IPS-20b (cell line): ENCODE measurements at regions not wholly inside any gene's neighbourhood (a gene's known extent, or its start where the extent isn't known, plus 50 kb on each side); places are given as distances from the start of the nearest gene placed in this dataset.

ENCODE experiments used
- H3K27ac ChIP-seq: one replicate; pipeline ENCODE4 v1.5.1; 2013; ENCODE audit warnings: low read length
- H3K27me3 ChIP-seq: 2 replicates; pipeline ENCODE4 v1.6.1; 2013; ENCODE audit warnings: mild to moderate bottlenecking, low read length, inconsistent platforms; ENCODE audit not compliant: insufficient read depth
- H3K36me3 ChIP-seq: 2 replicates; pipeline ENCODE4 v1.6.1; 2013; ENCODE audit warnings: low read depth, mild to moderate bottlenecking, inconsistent platforms, low read length, moderate library complexity; ENCODE audit not compliant: insufficient read depth
- H3K4me1 ChIP-seq: 2 replicates; pipeline ENCODE4 v1.6.1; 2013; ENCODE audit warnings: mild to moderate bottlenecking, control low read depth, inconsistent platforms, low read length, moderate library complexity; ENCODE audit not compliant: insufficient read depth
- H3K4me3 ChIP-seq: 2 replicates; pipeline ENCODE4 v1.5.1; 2013; ENCODE audit warnings: mild to moderate bottlenecking, low read length, inconsistent platforms
- H3K9ac ChIP-seq: 2 replicates; pipeline ENCODE4 v1.6.1; 2013; ENCODE audit warnings: low read depth, mild to moderate bottlenecking, inconsistent platforms, low read length, moderate library complexity
- H3K9me3 ChIP-seq: 2 replicates; pipeline ENCODE4 v1.6.1; 2013; ENCODE audit warnings: mild to moderate bottlenecking, low read depth, low read length, inconsistent platforms; ENCODE audit not compliant: insufficient read depth

- no peak overlapping the region for H3K27ac ChIP-seq
- H3K4me1 ChIP-seq = no peaks in the 10 kb centered on the region
- H3K27me3 ChIP-seq = no peaks in the 10 kb centered on the region
- H3K4me3 ChIP-seq = no peak overlapping the region
- H3K9ac ChIP-seq = no peak overlapping the region
- no peaks in the 10 kb centered on the region for H3K36me3 ChIP-seq
- no peaks in the 10 kb centered on the region for H3K9me3 ChIP-seq
Measured at GRCh38 chr11:36779791-36780190, 181.8 kb upstream of the RAG2 start.

GRCh38 chr11:36777311-36777710, 179.3 kb upstream of the RAG2 start:
- Histone ChIP-seq H3K9me3 (no peaks in the 10 kb centered on the region), H3K9ac (no peak overlapping the region), H3K36me3 (no peaks in the 10 kb centered on the region), H3K27ac (no peak overlapping the region), H3K27me3 (no peaks in the 10 kb centered on the region), H3K4me3 (no peak overlapping the region), H3K4me1 (no peaks in the 10 kb centered on the region)

DNA sequence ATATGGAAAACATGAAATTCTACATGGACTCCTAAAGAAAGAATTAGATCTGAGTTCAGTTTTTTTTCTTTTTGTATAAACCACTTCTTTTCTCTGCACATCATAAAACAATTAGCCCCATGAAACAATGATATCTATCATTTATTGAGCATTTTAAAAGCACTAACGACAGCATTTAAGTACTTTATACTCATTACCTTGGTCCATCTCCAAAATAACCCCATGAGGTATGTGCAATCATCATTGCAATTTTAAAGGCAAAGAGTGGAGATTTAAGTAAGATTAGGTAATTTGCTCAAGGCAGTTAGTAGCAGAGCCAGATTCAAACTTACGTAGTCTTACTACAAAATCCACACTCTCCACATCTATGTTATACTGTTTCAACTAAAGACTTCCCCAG, 177.7 kb upstream of the RAG2 start:
- H3K27me3 ChIP-seq = no peaks in the 10 kb centered on the region
- H3K4me3 ChIP-seq = no peak overlapping the region
- no peaks in the 10 kb centered on the region for H3K4me1 ChIP-seq
- no peaks in the 10 kb centered on the region for H3K36me3 ChIP-seq
- no peaks in the 10 kb centered on the region for H3K9me3 ChIP-seq
- H3K9ac ChIP-seq = no peak overlapping the region
- H3K27ac ChIP-seq = no peak overlapping the region

- Histone ChIP-seq H3K27ac (no peak overlapping the region), H3K9ac (no peak overlapping the region), H3K4me1 (no peaks in the 10 kb centered on the region), H3K4me3 (no peak overlapping the region), H3K9me3 (no peaks in the 10 kb centered on the region), H3K27me3 (no peaks in the 10 kb centered on the region), H3K36me3 (no peaks in the 10 kb centered on the region)
Measured at GRCh38 chr11:36775130-36775529, 177.1 kb upstream of the RAG2 start.

- Histone ChIP-seq H3K4me3 (no peak overlapping the region), H3K4me1 (no peaks in the 10 kb centered on the region), H3K36me3 (no peaks in the 10 kb centered on the region), H3K27ac (no peak overlapping the region), H3K9me3 (no peaks in the 10 kb centered on the region), H3K9ac (no peak overlapping the region), H3K27me3 (no peaks in the 10 kb centered on the region)
Measured at GRCh38 chr11:36774603-36775002, 176.6 kb upstream of the RAG2 start.

DNA sequence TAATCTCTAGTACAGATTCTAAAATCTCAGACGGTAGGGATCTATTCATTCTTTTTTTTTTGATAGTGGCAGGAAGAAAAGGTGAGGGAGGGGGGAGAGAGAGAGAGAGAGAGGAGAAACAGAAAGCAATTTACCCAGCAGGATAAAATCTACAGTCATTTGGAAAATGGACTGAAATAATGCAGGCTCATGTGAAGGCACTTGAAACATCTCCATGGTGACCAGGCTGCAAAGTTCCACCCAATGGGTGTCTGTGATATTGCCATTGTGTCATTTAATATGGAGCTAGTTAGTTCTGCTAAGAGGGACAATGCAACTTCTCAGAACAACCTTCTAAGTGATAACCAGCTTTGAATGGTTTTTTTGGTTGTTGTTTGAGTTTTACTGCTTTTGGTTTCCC, 165.2 kb upstream of the RAG2 start:
- Histone ChIP-seq H3K9ac (no peak overlapping the region), H3K9me3 (no peaks in the 10 kb centered on the region), H3K27me3 (no peaks in the 10 kb centered on the region), H3K4me1 (no peaks in the 10 kb centered on the region), H3K36me3 (no peaks in the 10 kb centered on the region), H3K27ac (no peak overlapping the region), H3K4me3 (no peak overlapping the region)

DNA sequence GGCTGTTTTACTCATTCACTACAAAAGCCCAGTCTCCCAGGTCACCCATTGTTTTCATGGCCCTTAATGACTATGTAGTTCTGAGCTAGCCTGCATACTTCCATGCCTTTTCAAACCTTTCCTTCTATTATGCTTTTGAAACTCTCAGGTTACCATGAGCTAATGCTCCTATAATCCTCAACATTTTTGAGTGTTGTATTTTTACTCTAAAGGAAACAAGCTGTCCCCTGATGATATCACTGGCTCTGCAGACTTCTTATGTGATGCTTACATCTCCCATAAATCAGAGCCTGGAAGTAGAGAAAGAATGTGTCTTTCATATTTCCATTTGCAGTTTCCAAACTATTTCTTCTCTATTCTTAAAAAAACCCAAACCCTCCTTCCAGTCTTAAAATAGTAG, 159.0 kb upstream of the RAG2 start:
- Histone ChIP-seq H3K36me3 (no peaks in the 10 kb centered on the region), H3K4me1 (no peaks in the 10 kb centered on the region), H3K4me3 (no peak overlapping the region), H3K9ac (no peak overlapping the region), H3K27ac (no peak overlapping the region), H3K27me3 (no peaks in the 10 kb centered on the region), H3K9me3 (no peaks in the 10 kb centered on the region)

DNA sequence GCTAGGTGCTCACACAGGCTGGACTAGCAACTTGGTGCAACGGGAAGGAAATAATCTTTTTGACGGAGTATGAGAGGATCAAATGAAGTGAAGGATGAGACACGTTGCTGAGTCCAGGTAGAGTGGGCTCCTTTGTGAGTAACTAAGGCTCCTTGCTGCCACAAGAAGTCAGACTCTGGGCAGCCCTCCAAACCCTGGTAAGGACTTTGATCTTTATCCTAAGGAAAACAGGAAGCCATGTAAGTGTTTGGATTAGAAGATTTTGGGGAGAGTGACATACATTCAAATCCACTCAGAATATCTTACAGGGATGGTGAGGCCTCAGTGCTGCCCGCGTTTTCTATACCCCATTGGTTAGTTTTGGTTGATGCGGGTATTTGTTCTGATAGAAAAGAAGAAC, 155.9 kb upstream of the RAG2 start:
- no peaks in the 10 kb centered on the region for H3K4me1 ChIP-seq
- H3K27ac ChIP-seq = no peak overlapping the region
- H3K9me3 ChIP-seq = no peaks in the 10 kb centered on the region
- H3K4me3 ChIP-seq = no peak overlapping the region
- H3K27me3 ChIP-seq = no peaks in the 10 kb centered on the region
- no peak overlapping the region for H3K9ac ChIP-seq
- H3K36me3 ChIP-seq = no peaks in the 10 kb centered on the region

- H3K9me3 ChIP-seq = no peaks in the 10 kb centered on the region
- H3K4me1 ChIP-seq = no peaks in the 10 kb centered on the region
- H3K27ac ChIP-seq = no peak overlapping the region
- no peaks in the 10 kb centered on the region for H3K36me3 ChIP-seq
- H3K9ac ChIP-seq = no peak overlapping the region
- H3K4me3 ChIP-seq = no peak overlapping the region
- no peaks in the 10 kb centered on the region for H3K27me3 ChIP-seq
Measured at GRCh38 chr11:36751996-36752395, 154.0 kb upstream of the RAG2 start.

- H3K4me1 ChIP-seq = no peaks in the 10 kb centered on the region
- no peaks in the 10 kb centered on the region for H3K27me3 ChIP-seq
- no peak overlapping the region for H3K27ac ChIP-seq
Measured at GRCh38 chr11:36751335-36751781, 153.3 kb upstream of the RAG2 start.

DNA sequence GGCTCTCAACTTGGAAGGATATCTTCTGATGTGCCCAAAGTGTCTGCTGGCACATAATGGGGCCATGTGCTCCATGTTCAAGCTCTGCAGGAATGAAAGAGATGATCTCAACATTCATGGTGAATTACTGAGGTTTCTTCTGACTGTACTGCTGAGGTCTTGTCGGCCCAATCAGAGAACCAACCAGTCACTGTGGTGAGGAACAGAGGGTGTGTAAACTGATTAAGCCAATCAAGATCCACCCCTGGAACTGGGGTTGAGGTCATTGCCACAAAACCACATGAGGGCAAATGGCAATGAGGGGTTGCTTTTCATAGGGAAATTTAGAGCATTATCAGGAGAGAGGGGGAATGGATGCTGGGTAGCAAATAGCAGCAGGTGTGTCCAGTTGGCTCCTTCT, 152.3 kb upstream of the RAG2 start:
- Histone ChIP-seq H3K4me1 (no peaks in the 10 kb centered on the region), H3K27ac (no peak overlapping the region), H3K36me3 (no peaks in the 10 kb centered on the region), H3K9me3 (no peaks in the 10 kb centered on the region), H3K27me3 (no peaks in the 10 kb centered on the region), H3K9ac (no peak overlapping the region), H3K4me3 (no peak overlapping the region)

More at GRCh38 chr11:36751335-36751781, 153.3 kb upstream of the RAG2 start:
- Histone ChIP-seq H3K36me3 (no peaks in the 10 kb centered on the region), H3K9me3 (no peaks in the 10 kb centered on the region), H3K4me3 (no peak overlapping the region), H3K9ac (no peak overlapping the region)

DNA sequence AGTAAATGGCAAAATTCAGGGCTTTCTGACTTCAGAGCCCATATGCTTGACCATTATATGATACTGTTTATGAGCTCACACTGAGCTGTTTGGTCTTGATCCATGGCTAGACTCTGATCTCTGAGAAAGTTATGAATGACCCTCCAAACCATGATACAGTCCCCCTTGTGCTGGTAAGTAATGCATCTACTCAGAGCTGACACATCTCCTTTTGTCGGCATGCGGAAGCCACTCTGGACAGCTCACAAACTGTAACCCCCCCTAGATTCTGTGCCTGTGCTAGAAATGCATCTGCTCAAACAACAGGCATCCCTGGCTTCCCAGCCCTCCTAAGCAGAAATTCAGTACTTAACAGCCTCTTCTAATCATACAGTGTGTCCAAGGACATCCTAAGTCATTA, 150.8 kb upstream of the RAG2 start:
- no peak overlapping the region for H3K27ac ChIP-seq
- H3K9ac ChIP-seq = no peak overlapping the region
- H3K27me3 ChIP-seq = peaks cover 6% of the 10 kb centered on the region; the same call in 1 of the 2 replicates
- no peak overlapping the region for H3K4me3 ChIP-seq
- no peaks in the 10 kb centered on the region for H3K36me3 ChIP-seq
- H3K9me3 ChIP-seq = no peaks in the 10 kb centered on the region
- H3K4me1 ChIP-seq = no peaks in the 10 kb centered on the region
